Astrocyte (in vitro differentiated cells and primary cell): ENCODE measurements at regions not wholly inside any gene's neighbourhood (a gene's known extent, or its start where the extent isn't known, plus 50 kb on each side); places are given as distances from the start of the nearest gene placed in this dataset.

ENCODE experiments used
- DNase-seq: peaks from one replicate; pipeline ENCODE4 v3.0.0-alpha.2; 2010; ENCODE audit warnings: low read depth
- FAIRE-seq: peaks from 2 replicates; lab custom pipeline; 2011; peaks lifted over from hg19 to GRCh38; lab: Jason Lieb, UNC
- H2AFZ ChIP-seq: 2 replicates; pipeline ENCODE4 v1.6.0; 2012; ENCODE audit warnings: low read depth, low read length, inconsistent platforms
- H3K27ac ChIP-seq: 2 replicates; pipeline ENCODE4 v1.5.1; 2011; ENCODE audit warnings: low read depth, low read length, inconsistent platforms
- H3K27me3 ChIP-seq: 2 replicates; pipeline ENCODE4 v1.6.0; 2011; ENCODE audit warnings: low read length, inconsistent platforms; ENCODE audit not compliant: insufficient read depth
- H3K36me3 ChIP-seq: 2 replicates; pipeline ENCODE4 v1.5.1; 2011; ENCODE audit warnings: low read length, inconsistent platforms; ENCODE audit not compliant: insufficient read depth
- H3K4me1 ChIP-seq: 2 replicates; pipeline ENCODE4 v1.5.1; 2011; ENCODE audit warnings: low read length, inconsistent platforms; ENCODE audit not compliant: insufficient read depth
- H3K4me2 ChIP-seq: 2 replicates; pipeline ENCODE4 v1.6.0; 2012; ENCODE audit warnings: low read length, inconsistent platforms
- H3K4me3 ChIP-seq: 2 replicates; pipeline ENCODE4 v1.5.1; 2011; ENCODE audit warnings: low read depth, mild to moderate bottlenecking, low read length, inconsistent platforms; ENCODE audit not compliant: insufficient read depth
- H3K79me2 ChIP-seq: 2 replicates; pipeline ENCODE4 v1.6.0; 2012; ENCODE audit warnings: mild to moderate bottlenecking, low read length, inconsistent platforms; ENCODE audit not compliant: insufficient read depth
- H3K9ac ChIP-seq: 2 replicates; pipeline ENCODE4 v1.6.0; 2012; ENCODE audit warnings: mild to moderate bottlenecking, low read length, inconsistent platforms
- H3K9me3 ChIP-seq: 2 replicates; pipeline ENCODE4 v1.5.1; 2012; ENCODE audit warnings: low read depth, mild to moderate bottlenecking, low read length, inconsistent platforms; ENCODE audit not compliant: insufficient read depth
- H4K20me1 ChIP-seq: 2 replicates; pipeline ENCODE4 v1.6.0; 2012; ENCODE audit warnings: low read length, inconsistent platforms; ENCODE audit not compliant: insufficient read depth
- H3K27ac Mint-ChIP-seq: one replicate; pipeline ENCODE4 v1.8.0; 2021; ENCODE audit warnings: mild to moderate bottlenecking, mixed read lengths; ENCODE audit not compliant: unreplicated experiment
- H3K27me3 Mint-ChIP-seq: one replicate; pipeline ENCODE4 v1.8.0; 2021; ENCODE audit warnings: low read depth, mixed read lengths; ENCODE audit not compliant: unreplicated experiment
- H3K36me3 Mint-ChIP-seq: one replicate; pipeline ENCODE4 v1.8.0; 2021; ENCODE audit warnings: low read depth, mixed read lengths; ENCODE audit not compliant: unreplicated experiment
- H3K4me1 Mint-ChIP-seq: one replicate; pipeline ENCODE4 v1.8.0; 2021; ENCODE audit warnings: low read depth, mixed read lengths; ENCODE audit not compliant: unreplicated experiment
- H3K4me3 Mint-ChIP-seq: one replicate; pipeline ENCODE4 v1.8.0; 2021; ENCODE audit warnings: mild to moderate bottlenecking, moderate library complexity, mixed read lengths; ENCODE audit not compliant: unreplicated experiment
- H3K9me3 Mint-ChIP-seq: one replicate; pipeline ENCODE4 v1.8.0; 2021; ENCODE audit warnings: mild to moderate bottlenecking, mixed read lengths; ENCODE audit not compliant: unreplicated experiment
- EZH2 ChIP-seq: IDR thresholded peaks from 2 replicates; pipeline ENCODE4 v1.6.1; 2012; ENCODE audit warnings: mild to moderate bottlenecking, low read length, inconsistent platforms; ENCODE audit not compliant: insufficient read depth
- TF ChIP-seq, protein P1 (sequence below): IDR thresholded peaks from 2 replicates; pipeline ENCODE4 v1.5.1; 2011; ENCODE audit warnings: low read depth, mild to moderate bottlenecking, inconsistent platforms, low read length, moderate library complexity; ENCODE audit not compliant: insufficient read depth

DNA sequence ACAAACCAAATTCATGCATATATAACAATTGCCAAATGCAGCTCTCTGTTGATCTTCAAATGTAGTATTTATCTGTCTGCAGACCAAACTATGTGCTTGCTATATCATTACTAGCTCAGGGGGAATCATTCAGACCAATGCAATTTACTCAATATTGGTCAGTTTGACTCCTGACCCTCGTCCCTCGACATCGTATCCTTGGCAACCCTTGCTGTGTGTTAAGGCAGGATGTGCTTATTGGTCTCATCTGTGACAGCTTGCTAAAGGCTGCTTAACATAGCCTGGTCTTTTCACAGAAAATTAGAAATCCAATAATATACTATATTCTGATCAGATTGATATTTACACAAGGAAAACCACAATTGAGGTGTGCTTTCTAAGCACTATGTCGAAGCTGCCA is 747.1 kb downstream of the GALR1 start:
- Histone ChIP-seq H3K9me3 (peaks cover 6% of the 10 kb centered on the region), H3K4me2 (no peak overlapping the region), H4K20me1 (no peaks in the 10 kb centered on the region), H3K27me3 (no peaks in the 10 kb centered on the region), H3K36me3 (no peaks in the 10 kb centered on the region), H3K27ac (no peak overlapping the region), H2AFZ (no peak overlapping the region), H3K4me3 (no peak overlapping the region), H3K4me1 (no peaks in the 10 kb centered on the region), H3K9ac (no peak overlapping the region), H3K79me2 (no peaks in the 10 kb centered on the region)
- no peak overlapping the region for H3K4me3 Mint-ChIP-seq
- H3K27me3 Mint-ChIP-seq, result no peaks in the 10 kb centered on the region
- TF ChIP-seq, protein P1, sequence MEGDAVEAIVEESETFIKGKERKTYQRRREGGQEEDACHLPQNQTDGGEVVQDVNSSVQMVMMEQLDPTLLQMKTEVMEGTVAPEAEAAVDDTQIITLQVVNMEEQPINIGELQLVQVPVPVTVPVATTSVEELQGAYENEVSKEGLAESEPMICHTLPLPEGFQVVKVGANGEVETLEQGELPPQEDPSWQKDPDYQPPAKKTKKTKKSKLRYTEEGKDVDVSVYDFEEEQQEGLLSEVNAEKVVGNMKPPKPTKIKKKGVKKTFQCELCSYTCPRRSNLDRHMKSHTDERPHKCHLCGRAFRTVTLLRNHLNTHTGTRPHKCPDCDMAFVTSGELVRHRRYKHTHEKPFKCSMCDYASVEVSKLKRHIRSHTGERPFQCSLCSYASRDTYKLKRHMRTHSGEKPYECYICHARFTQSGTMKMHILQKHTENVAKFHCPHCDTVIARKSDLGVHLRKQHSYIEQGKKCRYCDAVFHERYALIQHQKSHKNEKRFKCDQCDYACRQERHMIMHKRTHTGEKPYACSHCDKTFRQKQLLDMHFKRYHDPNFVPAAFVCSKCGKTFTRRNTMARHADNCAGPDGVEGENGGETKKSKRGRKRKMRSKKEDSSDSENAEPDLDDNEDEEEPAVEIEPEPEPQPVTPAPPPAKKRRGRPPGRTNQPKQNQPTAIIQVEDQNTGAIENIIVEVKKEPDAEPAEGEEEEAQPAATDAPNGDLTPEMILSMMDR, result no peak
- no peak for TF ChIP-seq EZH2
- H3K36me3 Mint-ChIP-seq, result no peaks in the 10 kb centered on the region
- no peak for FAIRE-seq
- no peaks in the 10 kb centered on the region for H3K4me1 Mint-ChIP-seq
- H3K9me3 Mint-ChIP-seq, result peaks cover 10% of the 10 kb centered on the region
- DNase-seq, result no peak
- no peak overlapping the region for H3K27ac Mint-ChIP-seq

DNA sequence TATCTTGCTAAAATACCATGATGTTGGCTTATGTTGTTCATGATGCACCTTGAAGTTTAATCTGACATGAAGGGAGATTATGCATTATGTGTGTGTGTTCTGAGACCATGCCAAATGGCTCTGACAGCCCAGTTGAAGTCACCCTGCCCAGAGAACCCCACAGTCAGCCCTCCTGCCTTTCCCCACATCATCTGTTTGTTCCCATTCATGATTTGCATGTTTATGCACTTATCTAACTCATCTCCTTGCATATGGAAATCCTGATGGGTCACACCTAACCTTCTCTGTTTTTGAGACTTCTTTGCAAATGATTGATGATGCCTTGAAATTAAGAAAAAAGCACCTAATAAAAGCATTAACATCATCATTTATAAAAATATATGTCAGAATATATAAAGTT is 752.2 kb downstream of the GALR1 start:
- H3K27me3 ChIP-seq, result no peaks in the 10 kb centered on the region
- H3K9me3 Mint-ChIP-seq, result peaks cover 9% of the 10 kb centered on the region
- H3K4me1 ChIP-seq, result no peaks in the 10 kb centered on the region
- no peak overlapping the region for H3K27ac ChIP-seq
- DNase-seq (no peak), FAIRE-seq (no peak)
- peaks cover 10% of the 10 kb centered on the region for H3K9me3 ChIP-seq
- H3K79me2 ChIP-seq, result no peaks in the 10 kb centered on the region
- no peaks in the 10 kb centered on the region for H4K20me1 ChIP-seq
- H3K9ac ChIP-seq, result no peak overlapping the region
- no peak overlapping the region for H2AFZ ChIP-seq
- no peak overlapping the region for H3K4me2 ChIP-seq
- TF ChIP-seq EZH2, result no peak
- TF ChIP-seq, protein P1, result no peak
- no peaks in the 10 kb centered on the region for H3K36me3 Mint-ChIP-seq
- no peak overlapping the region for H3K27ac Mint-ChIP-seq
- H3K27me3 Mint-ChIP-seq, result no peaks in the 10 kb centered on the region
- H3K36me3 ChIP-seq, result no peaks in the 10 kb centered on the region
- no peak overlapping the region for H3K4me3 ChIP-seq
- H3K4me3 Mint-ChIP-seq, result no peak overlapping the region
- no peaks in the 10 kb centered on the region for H3K4me1 Mint-ChIP-seq

DNA sequence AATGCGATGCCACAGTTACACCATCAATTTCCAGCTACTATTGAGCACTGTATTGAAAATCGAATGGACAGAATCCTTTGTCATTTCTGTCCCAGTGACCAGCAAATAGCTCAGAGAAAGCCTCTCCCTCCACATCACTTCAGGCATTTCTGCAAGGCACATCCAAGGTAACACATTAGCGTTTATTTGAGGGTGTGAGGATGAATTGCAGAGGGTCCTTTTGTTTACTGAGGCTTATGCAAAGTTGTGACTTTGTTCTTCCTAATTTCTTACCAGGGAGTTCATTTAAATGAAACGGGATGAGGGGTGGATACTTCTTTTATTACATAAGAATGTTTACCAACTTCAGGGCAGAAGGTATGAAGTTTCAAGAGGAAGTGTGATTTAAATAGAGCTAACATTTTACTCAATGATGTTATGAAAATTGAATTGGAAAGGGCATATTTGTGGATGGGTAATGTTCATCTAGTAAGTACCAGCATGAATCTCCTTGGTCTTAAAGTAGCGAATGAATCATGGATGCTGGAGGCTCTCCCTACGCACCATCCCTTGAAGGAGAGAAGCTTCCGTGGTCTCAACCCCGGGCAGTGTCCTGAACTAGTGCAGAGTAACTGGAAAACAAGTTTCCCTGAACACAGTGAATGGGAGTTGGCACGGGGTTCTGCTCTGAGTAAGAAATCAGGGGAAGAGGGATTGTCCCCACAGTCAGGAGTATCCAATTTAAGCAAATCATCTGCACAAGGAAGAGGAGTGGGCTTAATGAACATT is 756.5 kb downstream of the GALR1 start:
- Mint-ChIP-seq H3K9me3 (peaks cover 13% of the 10 kb centered on the region), H3K27ac (no peak overlapping the region), H3K36me3 (no peaks in the 10 kb centered on the region), H3K4me3 (no peak overlapping the region), H3K4me1 (no peaks in the 10 kb centered on the region), H3K27me3 (no peaks in the 10 kb centered on the region)
- Histone ChIP-seq H3K9me3 (peaks cover 16% of the 10 kb centered on the region), H2AFZ (no peak overlapping the region), H3K27me3 (no peaks in the 10 kb centered on the region), H3K9ac (no peak overlapping the region), H3K4me2 (no peak overlapping the region), H3K36me3 (no peaks in the 10 kb centered on the region), H3K27ac (no peak overlapping the region), H4K20me1 (no peaks in the 10 kb centered on the region), H3K4me1 (no peaks in the 10 kb centered on the region), H3K4me3 (no peak overlapping the region), H3K79me2 (no peaks in the 10 kb centered on the region)
- no peak for FAIRE-seq
- no peak for DNase-seq
- TF ChIP-seq, protein P1, result no peak
- no peak for TF ChIP-seq EZH2
